ENCODE measurements at regions not wholly inside any gene's neighbourhood (a gene's known extent, or its start where the extent isn't known, plus 50 kb on each side); places are given as distances from the start of the nearest gene placed in this dataset.

- TF ChIP-seq POLR2A (IDR thresholded peaks at IDR 0.05; ENCODE audit: low read length) (no peak), GATA1 (IDR thresholded peaks at IDR 0.05; ENCODE audit: low read depth, low read length) (no peak)
These were observed 83.2 kb downstream of the GATA3 start for GRCh38 chr10:8137726-8138125.
